LNCaP clone FGC (cell line): ENCODE measurements at regions not wholly inside any gene's neighbourhood (a gene's known extent, or its start where the extent isn't known, plus 50 kb on each side); places are given as distances from the start of the nearest gene placed in this dataset.

Experiments
- DNase-seq: peaks from one replicate; pipeline ENCODE4 v3.0.0-alpha.2; 2011; ENCODE audit warnings: low read depth
- H3K4me3 ChIP-seq: 2 replicates; pipeline ENCODE4 v1.5.1; 2011; ENCODE audit warnings: mild to moderate bottlenecking, low read depth, low read length, control low read depth
- CTCF ChIP-seq: IDR thresholded peaks from 2 replicates; pipeline ENCODE4 v1.5.1; 2012; ENCODE audit warnings: mild to moderate bottlenecking; ENCODE audit not compliant: control insufficient read depth, insufficient read depth; ENCODE audit errors: extremely low read depth

- no peak for TF ChIP-seq CTCF
- DNase-seq = no peak
- no peak overlapping the region for H3K4me3 ChIP-seq
Measured at GRCh38 chr2:240309214-240309613, 126.2 kb upstream of the GPC1 start.

DNA sequence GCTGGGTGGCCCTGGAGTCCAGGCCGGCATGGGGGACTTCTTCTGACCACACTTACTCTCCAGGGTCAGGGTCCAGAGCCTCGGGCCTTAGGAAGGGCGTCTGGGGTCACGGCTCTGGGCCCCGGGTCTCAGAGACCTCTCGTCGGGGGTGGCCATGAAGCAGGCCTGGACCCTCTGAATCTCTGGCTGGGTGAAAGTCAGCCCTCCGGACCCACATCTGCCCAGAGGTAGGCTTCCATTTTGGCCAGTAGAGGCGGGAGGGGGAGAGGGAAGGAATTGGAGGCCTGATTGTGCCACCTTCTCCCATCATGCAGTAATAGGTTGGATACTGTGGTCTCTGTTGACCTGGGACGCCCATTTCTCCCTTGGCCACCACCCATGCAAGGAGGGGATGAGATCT lies 125.3 kb upstream of the GPC1 start:
- DNase-seq = no peak
- no peak overlapping the region for H3K4me3 ChIP-seq
- TF ChIP-seq CTCF = no peak

GRCh38 chr2:240310645-240311044 lies 124.8 kb upstream of the GPC1 start:
- DNase-seq = no peak
- TF ChIP-seq CTCF = no peak
- H3K4me3 ChIP-seq = no peak overlapping the region

DNA sequence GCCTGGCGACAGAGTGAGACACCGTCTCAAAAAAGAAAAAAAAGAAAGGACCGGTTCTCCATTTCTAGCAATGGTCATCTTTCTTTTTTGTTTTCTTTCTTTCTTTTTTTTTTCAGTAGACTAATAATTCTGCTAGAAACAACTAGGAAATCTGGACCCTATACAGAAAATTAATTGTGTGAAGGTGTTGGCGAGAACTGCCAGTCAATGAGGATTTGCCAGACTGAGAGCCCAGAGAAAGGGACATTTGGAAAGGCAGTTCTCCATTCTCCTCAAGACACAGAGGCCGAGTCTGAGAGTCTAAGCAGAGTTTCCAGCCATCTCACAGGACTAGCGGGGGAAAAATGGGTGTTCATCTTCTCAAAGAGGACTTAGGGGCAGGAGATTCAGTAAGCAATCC lies 123.6 kb upstream of the GPC1 start:
- no peak overlapping the region for H3K4me3 ChIP-seq
- no peak for DNase-seq
- no peak for TF ChIP-seq CTCF

- no peak for DNase-seq
- TF ChIP-seq CTCF = no peak
- no peak overlapping the region for H3K4me3 ChIP-seq
Measured at GRCh38 chr2:240319221-240319854, 116.1 kb upstream of the GPC1 start.

DNA sequence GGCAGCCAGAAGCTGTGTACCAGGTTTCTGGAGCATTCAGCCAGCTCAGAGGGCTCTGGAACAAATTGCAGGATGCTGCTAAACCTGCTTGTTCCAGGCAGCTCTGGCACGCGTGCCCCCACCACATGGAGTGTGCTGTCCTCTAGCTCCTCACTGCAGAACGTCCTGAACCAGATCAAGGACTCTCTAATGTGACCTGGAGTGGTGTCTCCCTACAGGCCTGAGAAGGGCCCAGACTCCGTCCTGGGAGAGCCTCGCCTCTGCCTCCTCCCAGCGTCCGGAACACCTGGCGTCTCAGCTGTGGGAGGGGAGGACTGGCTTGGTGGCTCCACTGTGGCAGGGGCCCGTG lies 115.6 kb upstream of the GPC1 start:
- DNase-seq = no peak
- TF ChIP-seq CTCF = no peak

More for the DNA sequence above, 115.6 kb upstream of the GPC1 start:
- H3K4me3 ChIP-seq = no peak overlapping the region
